SK-N-SH (cell line): ENCODE measurements at regions not wholly inside any gene's neighbourhood (a gene's known extent, or its start where the extent isn't known, plus 50 kb on each side); places are given as distances from the start of the nearest gene placed in this dataset.

Experiments
- CTCF ChIP-seq: fragments of 200-600 bp; sonication (generic); IDR thresholded peaks from 2 replicates; pipeline ENCODE4 v1.6.1; 2017; ENCODE audit warnings: antibody characterized with exemption, mild to moderate bottlenecking, moderate library complexity
- FOXJ3 ChIP-seq: sonication (generic); formaldehyde crosslinking; IDR thresholded peaks from 2 replicates; pipeline ENCODE4 v1.5.1; 2020; ENCODE audit warnings: mild to moderate bottlenecking, missing genetic modification reagents
- IRF3 ChIP-seq: fragments of 150-350 bp; IDR thresholded peaks from 2 replicates; pipeline ENCODE4 v1.6.1; 2016; ENCODE audit warnings: mild to moderate bottlenecking, low read depth, low read length
- MEF2A ChIP-seq: IDR thresholded peaks from 2 replicates; pipeline ENCODE4 v1.4.0; 2012; ENCODE audit warnings: low read depth, borderline replicate concordance
- RAD21 ChIP-seq: IDR thresholded peaks from 2 replicates; pipeline ENCODE4 v1.6.1; 2012; ENCODE audit warnings: mild to moderate bottlenecking, low read length
- REST ChIP-seq: IDR thresholded peaks from 2 replicates; pipeline ENCODE4 v1.6.1; 2012; ENCODE audit warnings: mild to moderate bottlenecking, low read depth, low read length, moderate library complexity

GRCh38 chr9:38233343-38233742 is 159.2 kb upstream of the ALDH1B1 start:
- TF ChIP-seq REST (no peak), MEF2A (no peak), CTCF (no peak), FOXJ3 (CRISPR knock-in tag) (peak; percentile 94), RAD21 (peak; percentile 32; the same call in 1 of the 2 replicates), IRF3 (no peak)
